HG03039 (cell line): ENCODE measurements at regions not wholly inside any gene's neighbourhood (a gene's known extent, or its start where the extent isn't known, plus 50 kb on each side); places are given as distances from the start of the nearest gene placed in this dataset.
"Not testable (repeated sequence)": the region's sequence is repeated elsewhere in the genome, so short reads cannot be mapped to it uniquely, and the experiment has no call there.

ENCODE experiments used
- ATAC-seq: cut with Tn5 transposase; IDR thresholded peaks from one replicate; pipeline ENCODE4 v1.9.1; 2021; ENCODE audit warnings: mild to moderate bottlenecking, moderate library complexity; ENCODE audit not compliant: unreplicated experiment

DNA sequence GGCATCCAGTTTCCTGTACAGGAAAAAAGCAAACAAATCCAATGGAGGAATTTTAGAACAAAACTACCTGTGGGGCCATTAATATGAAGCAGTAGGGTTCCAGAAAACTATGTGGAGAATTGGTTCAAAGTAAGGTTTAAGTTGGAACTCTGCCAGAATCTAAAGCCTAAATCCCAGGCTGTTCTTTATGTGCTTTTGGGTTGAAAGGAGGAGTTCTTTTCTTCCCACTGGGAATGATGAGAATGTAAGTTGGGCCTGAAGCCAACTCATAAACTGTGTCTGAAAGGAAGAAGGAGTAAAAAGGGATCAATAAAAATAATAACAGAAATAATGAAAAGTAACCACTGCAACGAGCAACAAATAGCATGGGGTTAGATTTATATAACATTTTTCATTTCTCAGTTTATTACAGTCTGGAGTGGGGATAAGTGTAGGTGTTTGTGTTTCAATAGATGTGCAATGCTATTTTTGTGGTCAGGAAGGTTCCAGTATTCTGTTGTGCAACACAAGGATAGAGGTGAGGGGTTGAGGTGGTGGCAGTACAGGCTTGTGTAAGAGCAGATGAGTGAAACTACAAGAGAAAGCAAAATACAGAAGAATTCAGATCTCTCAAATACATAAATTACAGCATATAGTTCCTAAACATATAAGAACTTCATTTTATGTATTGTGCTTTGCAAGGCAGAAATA, 373.6 kb downstream of the EMP1 start:
- no peak for ATAC-seq

GRCh38 chr12:13566292-13566691, 369.8 kb downstream of the EMP1 start:
- ATAC-seq = no peak

DNA sequence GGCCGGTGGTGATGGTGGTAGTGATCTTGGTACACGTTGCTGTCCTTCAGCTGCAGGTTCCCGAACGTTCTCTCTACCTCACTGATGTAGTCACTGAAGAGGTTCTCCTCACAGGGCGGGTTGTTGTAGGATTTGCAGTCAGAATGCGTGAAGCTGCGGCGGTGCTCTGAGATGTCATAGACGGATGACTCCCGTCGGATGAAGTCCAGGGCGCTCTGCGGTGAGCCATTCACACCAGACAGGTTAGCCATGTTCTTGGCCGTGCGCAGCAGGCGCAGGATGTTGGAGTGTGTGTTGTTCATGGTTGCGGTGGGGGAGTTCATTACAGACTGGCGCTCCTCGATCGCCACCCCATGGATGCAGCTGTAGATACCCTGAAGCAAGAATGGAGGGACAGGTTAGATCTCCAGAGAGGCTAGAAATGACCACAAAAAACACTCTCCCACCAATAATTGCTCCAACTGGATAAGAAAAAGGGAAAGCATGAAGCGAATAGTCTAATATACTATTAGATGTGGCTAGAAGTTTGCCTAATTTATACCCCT, 367.8 kb downstream of the EMP1 start:
- no peak for ATAC-seq

DNA sequence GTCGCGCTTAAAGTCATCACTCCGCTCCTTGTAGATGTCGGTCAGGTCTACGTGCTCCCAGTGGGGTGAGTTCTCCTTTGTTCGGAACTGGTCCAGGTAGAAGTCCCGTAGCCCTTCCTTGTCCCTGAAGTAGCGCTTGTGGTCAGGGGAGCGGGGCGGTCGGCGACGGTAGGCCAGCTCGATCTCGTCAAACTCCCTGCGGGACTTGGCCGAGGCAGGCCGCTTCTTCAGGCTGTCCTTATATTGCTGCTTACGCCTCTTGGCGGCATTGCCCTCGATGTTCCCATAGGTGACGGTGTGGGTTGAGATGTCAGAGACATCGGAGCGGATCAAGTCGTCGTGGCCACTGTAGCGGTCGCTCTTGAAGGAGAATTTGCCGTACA, 367.2 kb downstream of the EMP1 start:
- ATAC-seq = no peak

GRCh38 chr12:13562915-13563742, 366.6 kb downstream of the EMP1 start:
- no peak for ATAC-seq

GRCh38 chr12:13561923-13562322, 365.4 kb downstream of the EMP1 start:
- ATAC-seq = no peak

DNA sequence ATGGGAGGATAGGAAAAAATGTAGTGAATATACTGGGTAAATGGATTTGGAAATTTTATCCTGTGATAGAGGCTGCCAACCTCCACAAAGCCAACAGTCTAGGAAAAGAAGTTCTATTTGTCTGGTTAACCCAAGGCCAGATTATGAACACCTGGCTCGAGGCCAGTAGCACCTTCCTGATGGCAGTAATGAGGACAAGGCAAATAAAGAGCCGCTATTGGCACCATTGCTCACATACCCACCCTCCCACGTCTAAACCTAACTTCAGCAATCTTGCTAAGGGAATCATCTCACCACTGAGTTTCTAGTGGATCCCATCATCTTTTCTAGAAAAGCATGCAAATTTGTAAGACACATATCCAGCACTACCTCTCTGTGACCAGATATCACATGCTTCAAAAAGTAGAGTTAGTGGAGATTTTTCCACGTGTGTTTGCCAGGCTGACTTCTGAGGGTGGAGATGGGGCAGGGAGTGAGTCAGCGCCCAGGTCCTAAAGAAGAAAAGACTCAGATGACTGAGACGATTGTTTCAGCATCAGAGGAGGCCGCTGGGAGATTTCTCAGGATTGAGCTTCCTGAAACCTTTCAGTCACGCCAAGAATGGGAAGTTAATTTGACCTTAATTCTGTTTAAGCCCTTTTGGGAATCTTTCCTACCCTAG, 362.9 kb downstream of the EMP1 start:
- no peak for ATAC-seq

- ATAC-seq = no peak
These were observed 356.3 kb downstream of the EMP1 start for GRCh38 chr12:13552830-13553229.

- ATAC-seq = no peak
These were observed 350.8 kb downstream of the EMP1 start for GRCh38 chr12:13547283-13547682.

- ATAC-seq = no peak
These were observed 349.7 kb downstream of the EMP1 start for GRCh38 chr12:13546231-13546630.

- ATAC-seq = no peak
These were observed 342.5 kb downstream of the EMP1 start for GRCh38 chr12:13539051-13539450.

GRCh38 chr12:13538136-13538535, 341.6 kb downstream of the EMP1 start:
- no peak for ATAC-seq

DNA sequence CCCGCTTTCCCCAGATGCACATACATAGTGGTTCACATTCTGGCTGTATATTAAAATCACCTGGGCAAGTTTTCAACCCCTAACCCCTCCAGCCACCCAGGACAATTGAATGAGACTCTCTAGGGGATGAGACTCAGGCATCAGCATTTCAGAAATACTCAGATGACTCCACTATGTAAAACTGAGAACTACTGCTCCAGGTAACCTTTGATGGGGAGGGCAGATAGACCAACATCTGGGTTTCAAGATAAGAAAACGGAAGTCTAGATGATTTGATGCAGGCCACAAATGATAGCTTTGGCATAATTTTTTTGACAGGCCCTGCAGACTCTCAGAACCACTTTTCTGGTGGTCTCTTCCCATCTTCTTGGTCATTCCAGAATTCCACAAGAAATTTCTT, 341.1 kb downstream of the EMP1 start:
- peak; percentile 49 for ATAC-seq

DNA sequence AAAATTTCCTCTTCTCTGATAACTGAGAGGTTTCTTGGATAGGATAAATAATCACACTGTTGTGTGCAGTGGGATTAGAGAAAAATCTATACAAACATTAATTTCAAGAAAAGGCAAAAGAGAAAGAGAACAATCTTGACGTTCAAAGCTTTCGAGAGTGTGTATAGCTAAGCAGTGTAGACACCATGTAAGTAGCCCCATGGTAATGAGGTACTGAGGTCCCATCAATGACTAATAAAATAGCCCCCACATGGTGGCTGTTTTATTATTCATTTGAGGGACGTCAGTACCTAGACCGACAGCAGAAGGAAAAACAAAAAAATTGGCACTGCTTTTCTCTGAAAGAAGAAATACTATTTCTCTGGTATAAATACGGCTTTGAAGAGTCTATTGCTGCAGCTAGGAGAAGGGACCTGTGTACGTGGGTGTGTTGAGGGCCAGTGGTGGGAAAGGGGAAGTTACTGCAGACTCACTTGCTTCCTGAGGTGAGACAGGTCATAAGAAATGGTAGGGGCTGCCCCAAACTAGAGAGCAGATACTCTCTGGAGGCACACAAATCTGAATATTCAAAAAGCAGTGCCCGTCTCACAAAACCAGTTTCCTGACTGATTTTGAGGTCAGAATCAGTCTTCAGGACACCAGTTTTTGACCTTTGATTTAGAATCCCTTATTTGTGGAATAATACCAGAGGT, 339.8 kb downstream of the EMP1 start:
- peak; percentile 93 for ATAC-seq

DNA sequence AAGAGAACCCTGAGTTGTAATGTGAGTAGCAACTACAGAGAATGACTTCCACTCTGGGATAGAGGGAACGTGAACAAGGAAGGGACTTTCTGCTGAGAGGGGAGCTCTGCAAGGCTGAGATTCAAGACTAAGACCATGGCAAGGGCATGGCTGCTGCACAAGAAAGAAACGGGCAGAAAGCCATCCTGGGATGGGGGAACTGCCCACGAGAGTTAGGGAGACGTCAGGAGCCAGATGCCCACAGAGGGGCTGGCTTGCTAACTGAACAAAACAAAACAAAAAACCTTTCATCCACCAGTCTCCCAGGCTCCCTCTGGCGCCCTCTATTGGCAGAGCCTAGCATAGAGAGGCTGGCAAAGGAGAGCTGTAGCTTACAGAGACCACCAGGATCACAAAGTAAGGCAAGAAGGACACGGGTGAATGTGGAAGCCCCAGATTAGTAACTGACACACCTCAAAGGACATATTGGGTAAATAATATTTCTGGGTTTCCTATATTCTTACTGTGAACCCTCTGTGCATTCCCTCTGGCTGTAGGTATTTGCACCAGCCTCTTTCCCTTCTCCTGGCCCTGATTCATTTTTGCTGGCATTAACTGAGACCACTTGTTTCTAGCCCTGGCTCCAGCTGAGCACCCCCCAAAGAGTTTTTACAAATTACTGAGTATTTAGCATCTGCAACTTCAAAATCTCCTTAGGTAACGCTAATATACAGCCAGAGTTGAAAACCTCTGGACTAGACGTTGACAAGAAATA, 338.3 kb downstream of the EMP1 start:
- no peak for ATAC-seq

DNA sequence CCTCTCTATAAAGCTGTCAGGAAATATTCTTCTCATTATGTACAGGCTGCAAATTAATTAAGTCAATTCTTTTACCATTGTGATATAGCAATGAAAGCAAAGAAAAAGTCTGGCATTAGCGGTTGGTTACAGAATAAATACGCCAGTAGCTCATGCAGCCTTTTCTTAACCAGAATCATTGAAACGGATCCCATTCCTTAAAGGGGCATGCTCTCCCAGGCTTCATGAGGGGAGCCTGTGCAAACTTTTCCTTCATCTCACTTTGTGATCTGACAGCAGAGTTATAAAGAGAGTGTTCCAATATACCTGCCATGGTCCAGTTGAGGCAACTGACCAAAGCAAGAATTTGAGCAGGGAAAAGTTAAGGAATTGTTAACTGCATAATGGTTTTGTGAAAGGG, 337.7 kb downstream of the EMP1 start:
- no peak for ATAC-seq

DNA sequence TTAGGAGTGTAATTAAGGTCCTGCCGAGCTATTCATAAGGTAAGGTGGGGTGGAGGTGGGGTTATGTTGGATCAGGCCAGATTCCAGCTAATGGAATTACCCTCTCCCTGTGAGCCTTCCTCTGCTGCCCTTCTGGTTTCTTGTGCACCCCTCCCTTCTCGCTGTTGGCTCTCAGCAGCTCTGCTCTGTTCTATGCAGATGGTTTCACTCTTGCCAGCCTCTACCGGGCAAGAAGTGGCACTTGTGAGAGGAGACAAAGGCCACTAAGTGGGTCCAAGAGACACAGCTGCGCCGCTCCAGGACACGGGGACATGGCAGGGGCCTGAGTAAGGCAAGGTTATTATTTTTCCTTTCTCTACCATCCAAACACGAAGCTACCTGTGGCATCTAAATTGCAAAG, 334.4 kb downstream of the EMP1 start:
- no peak for ATAC-seq

- ATAC-seq = not testable (repeated sequence)
These were observed 329.8 kb downstream of the EMP1 start for GRCh38 chr12:13526185-13526921.

GRCh38 chr12:13523536-13524307, 327.2 kb downstream of the EMP1 start:
- ATAC-seq = no peak
